ENCODE measurements at regions not wholly inside any gene's neighbourhood (a gene's known extent, or its start where the extent isn't known, plus 50 kb on each side); places are given as distances from the start of the nearest gene placed in this dataset.
"Not testable (repeated sequence)": the region's sequence is repeated elsewhere in the genome, so short reads cannot be mapped to it uniquely, and the experiment has no call there.

GRCh38 chr1:19024532-19024931, 68.1 kb upstream of the IFFO2 start:
- DNase-seq (ENCODE audit: low spot score) (no peak), ATAC-seq (no peak)
- intact Hi-C loops (cut with DNase I): no loop called here

DNA sequence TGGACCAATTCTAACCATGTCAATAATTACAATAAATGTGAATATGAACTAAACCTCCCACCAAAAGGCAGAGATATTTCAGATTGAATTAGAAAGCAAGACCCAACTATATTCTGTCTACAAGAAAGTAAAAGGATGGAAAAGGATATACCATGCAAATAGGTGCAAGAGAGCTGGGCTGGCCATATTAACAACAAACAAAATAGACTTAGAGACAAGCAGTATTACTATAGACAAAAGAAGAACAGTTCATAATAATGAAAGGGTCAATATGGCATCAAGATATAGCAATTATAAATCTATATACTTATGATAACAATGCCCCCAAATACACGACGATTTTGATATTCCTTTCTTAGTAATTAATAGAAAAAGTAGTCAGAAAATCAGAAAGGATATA, 67.3 kb upstream of the IFFO2 start:
- intact Hi-C loops (cut with DNase I): no loop called here
- ATAC-seq: no peak
- DNase-seq (ENCODE audit: low spot score): no peak

- intact Hi-C loops (cut with DNase I): no loop called here
- ATAC-seq (no peak), DNase-seq (ENCODE audit: low spot score) (no peak)
These were observed 65.4 kb upstream of the IFFO2 start for GRCh38 chr1:19021845-19022244.

DNA sequence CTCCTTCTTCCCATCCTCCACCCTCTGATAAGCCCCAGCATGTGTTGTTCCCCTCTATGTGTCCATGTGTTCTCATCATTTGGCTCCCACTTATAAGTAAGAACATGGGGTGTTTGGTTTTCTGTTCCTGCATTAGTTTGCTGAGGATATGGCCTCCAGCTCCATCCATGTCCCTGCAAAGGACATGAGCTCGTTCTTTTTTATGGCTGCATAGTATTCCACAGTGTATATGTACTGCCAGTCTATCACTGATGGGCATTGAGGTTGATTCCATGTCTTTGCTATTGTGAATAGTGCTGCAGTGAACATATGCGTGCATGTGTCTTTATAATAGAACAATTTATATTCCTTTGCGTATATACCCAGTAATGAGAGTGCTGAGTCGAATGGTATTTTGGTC, 62.8 kb upstream of the IFFO2 start:
- ATAC-seq; DNase-seq (ENCODE audit: low spot score); intact Hi-C loops (cut with DNase I): not testable (repeated sequence)

- no peak for ATAC-seq
- intact Hi-C loops (cut with DNase I): no loop called here
These were observed 59.0 kb upstream of the IFFO2 start for GRCh38 chr1:19015476-19015875.

GRCh38 chr1:19014765-19015164, 58.3 kb upstream of the IFFO2 start:
- ATAC-seq: no peak
- no peak for DNase-seq (ENCODE audit: low spot score)
- intact Hi-C loops (cut with DNase I): no loop called here

More at GRCh38 chr1:19015476-19015875, 59.0 kb upstream of the IFFO2 start:
- DNase-seq (ENCODE audit: low spot score): no peak

- ATAC-seq: no peak
- intact Hi-C loops (cut with DNase I): no loop called here
- DNase-seq (ENCODE audit: low spot score): no peak
These were observed 57.5 kb upstream of the IFFO2 start for GRCh38 chr1:19013826-19014548.

DNA sequence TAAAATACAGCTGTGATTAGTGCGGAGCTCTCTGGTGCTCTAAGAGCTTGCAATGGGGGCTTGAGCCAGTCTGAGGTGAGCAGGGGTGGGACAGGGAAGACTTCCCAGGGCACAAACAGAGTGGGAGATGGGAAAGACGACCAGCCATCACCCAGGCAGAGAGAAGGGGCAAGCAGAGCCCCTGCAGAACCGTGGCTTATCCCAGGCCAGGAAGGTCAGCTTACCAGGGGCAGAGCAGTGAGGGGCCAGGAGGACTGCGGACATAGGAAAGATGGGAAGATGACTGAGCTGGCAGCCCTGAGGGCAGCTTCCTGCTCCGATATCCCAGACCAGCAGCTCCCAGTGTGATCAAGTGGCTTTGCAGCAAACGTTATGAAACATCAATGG, 55.4 kb upstream of the IFFO2 start:
- intact Hi-C loops (cut with DNase I): no loop called here
- no peak for ATAC-seq

DNA sequence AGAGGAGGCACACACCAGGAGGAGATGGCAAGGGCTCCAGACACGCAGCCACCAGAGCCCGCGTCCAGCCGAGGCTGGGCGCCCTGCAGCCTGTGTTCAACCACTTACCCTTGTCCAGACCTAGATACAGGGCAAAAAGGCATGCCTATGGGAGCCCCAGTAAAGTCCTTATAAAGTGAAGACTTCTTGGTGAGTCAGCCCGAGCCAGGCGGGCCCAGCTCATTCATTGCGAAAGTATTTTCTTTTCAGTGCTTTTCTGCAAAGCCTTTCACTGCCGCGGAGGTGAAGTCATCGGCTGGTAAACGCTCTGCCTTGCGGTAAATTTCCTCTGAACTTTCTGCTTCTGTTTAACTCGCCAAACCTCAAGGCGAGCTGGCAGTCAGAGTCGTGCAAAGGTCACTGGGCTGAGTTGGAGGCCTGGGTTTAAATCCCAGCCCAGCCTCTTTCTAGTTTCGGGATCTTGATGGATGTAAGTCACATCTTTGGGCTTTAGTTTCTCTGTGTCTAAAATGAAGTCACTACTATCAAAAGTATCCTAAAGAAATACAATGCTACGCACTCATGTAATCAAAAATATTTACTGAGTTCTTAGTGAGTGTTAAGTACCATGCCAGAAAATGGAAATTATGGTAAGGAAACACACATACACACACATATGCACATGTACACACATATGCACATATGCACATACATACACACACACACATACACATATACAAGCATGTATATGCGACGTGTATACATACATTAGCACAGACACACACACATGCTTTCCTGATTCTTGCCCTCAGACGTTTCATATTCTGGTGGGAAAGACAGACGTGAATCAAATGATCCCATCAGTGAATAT, 54.7 kb upstream of the IFFO2 start:
- intact Hi-C loops (cut with DNase I): no loop called here

More for the DNA sequence above, 55.4 kb upstream of the IFFO2 start:
- DNase-seq (ENCODE audit: low spot score): no peak

GRCh38 chr1:19010503-19010902, 54.0 kb upstream of the IFFO2 start:
- no peak for DNase-seq (ENCODE audit: low spot score)
- intact Hi-C loops (cut with DNase I): no loop called here
- no peak for ATAC-seq

More for the DNA sequence above, 54.7 kb upstream of the IFFO2 start:
- peak; percentile 91 for ATAC-seq
- DNase-seq (ENCODE audit: low spot score): peak; percentile 79

DNA sequence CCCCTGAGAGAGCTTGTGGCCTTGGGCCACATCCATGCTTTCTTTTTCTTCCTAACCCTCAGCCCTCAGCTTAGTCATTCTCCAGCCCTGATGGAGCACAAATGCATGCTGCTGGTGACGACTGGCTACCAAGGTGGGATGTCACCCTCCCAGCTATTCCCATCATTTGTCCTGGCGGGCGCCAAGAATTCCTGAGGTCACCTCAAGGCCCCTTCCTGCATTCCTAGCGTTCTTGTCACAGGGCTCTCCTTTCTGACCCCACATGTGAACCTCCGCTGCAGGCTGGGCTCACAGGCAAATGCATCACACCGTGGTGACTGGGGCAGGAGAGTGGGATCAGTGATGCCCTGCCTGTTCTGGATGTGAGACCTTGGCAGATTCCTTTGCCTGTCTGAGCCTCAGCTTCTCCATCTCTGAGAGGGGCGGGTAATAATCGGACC, 53.4 kb upstream of the IFFO2 start:
- ATAC-seq (no peak), DNase-seq (ENCODE audit: low spot score) (no peak)
- intact Hi-C loops (cut with DNase I): no loop called here

- DNase-seq (ENCODE audit: low spot score): no peak
- no peak for ATAC-seq
- intact Hi-C loops (cut with DNase I): no loop called here
These were observed 52.8 kb upstream of the IFFO2 start for GRCh38 chr1:19009126-19009881.

DNA sequence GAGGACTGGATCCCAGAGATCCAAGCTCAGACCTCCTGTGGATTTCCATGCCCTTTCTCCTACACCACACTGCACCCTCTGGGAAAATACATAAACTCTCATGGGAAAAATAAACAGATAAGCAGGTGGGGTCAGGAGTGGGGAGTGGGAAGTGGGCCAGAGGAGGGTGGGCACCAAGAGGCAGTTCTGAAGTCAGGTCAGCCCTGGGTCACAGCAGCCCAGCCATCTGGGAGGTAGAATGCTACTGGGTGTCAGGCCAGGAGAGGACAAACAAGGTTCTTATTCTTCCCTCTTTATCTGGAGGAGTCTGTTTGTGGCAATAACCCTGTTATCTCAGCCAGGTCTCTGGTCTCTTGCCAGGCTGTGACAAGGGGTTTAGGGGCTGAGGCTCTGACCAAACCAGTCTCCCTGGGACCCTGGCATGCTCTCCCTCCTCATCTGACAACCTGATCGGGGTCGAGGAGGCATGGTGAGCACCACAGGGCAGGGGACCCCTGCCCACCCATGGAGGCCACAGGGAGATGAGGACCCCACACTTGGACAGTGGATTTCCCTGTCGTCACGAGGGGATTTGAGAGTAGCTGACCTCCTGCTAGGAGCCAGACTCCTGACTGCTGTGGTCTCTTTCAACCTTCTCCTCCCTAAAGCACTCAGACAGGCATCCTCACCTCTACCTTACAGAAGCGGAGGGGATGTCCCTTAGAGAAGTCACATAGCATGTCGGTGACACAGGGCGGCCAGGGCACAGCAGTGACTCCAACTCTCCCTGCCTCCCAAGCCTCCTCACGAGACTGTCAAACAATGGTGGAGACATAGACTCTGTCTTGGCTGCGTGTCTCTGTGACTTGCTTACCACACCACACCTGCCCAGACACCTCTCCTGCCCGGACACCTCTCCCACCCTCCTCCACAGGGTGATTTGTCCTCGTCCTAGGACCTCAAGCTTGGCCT, 51.3 kb upstream of the IFFO2 start:
- no peak for ATAC-seq
- DNase-seq (ENCODE audit: low spot score): no peak
- intact Hi-C loops (cut with DNase I): no loop called here

- intact Hi-C loops (cut with DNase I): no loop called here
- no peak for ATAC-seq
- no peak for DNase-seq (ENCODE audit: low spot score)
These were observed 50.4 kb upstream of the IFFO2 start for GRCh38 chr1:19006837-19007271.

Data from sciatic nerve (tissue), 2 donors.